DND-41 (cell line): ENCODE measurements at regions not wholly inside any gene's neighbourhood (a gene's known extent, or its start where the extent isn't known, plus 50 kb on each side); places are given as distances from the start of the nearest gene placed in this dataset.
A peak's percentile ranks its signal among the peaks of the same experiment; 100 is the strongest.

Experiments used
- ATAC-seq: fragments of 200-7000 bp; cut with Tn5 transposase; 3 replicates; pipeline ENCODE4 v1.9.1; 2021; ENCODE audit warnings: low read depth; ENCODE audit not compliant: insufficient read depth
- DNase-seq: peaks from one replicate; pipeline ENCODE4 v3.0.0-alpha.2; 2020
- H2AFZ ChIP-seq: 2 replicates; pipeline ENCODE4 v1.6.0; 2012; ENCODE audit warnings: low read depth, low read length
- H3K27ac ChIP-seq: 2 replicates; pipeline ENCODE4 v1.5.1; 2012; ENCODE audit warnings: low read length, inconsistent platforms
- H3K27me3 ChIP-seq: fragments of 200-600 bp; sonication (generic); 2 replicates; pipeline ENCODE4 v1.6.0; 2012; ENCODE audit warnings: low read length, mild to moderate bottlenecking, inconsistent platforms; ENCODE audit not compliant: insufficient read depth, poor library complexity
- H3K36me3 ChIP-seq: 2 replicates; pipeline ENCODE4 v1.5.1; 2012; ENCODE audit warnings: low read length, inconsistent platforms; ENCODE audit not compliant: insufficient read depth
- H3K4me1 ChIP-seq: 2 replicates; pipeline ENCODE4 v1.5.1; 2012; ENCODE audit warnings: mild to moderate bottlenecking, low read length; ENCODE audit not compliant: insufficient read depth
- H3K4me2 ChIP-seq: 2 replicates; pipeline ENCODE4 v1.6.0; 2012; ENCODE audit warnings: mild to moderate bottlenecking, moderate library complexity, low read length, inconsistent platforms; ENCODE audit not compliant: insufficient read depth
- H3K4me3 ChIP-seq, 2 experiments: fragments of 200-600 bp in 1 of 2; shearing (Covaris generic) in 1 of 2; 2 replicates each; pipeline ENCODE4 v1.5.1; 2012 to 2016; ENCODE audit warnings: inconsistent platforms in 2 of 2, low read length in 2 of 2, mild to moderate bottlenecking in 2 of 2, low read depth in 1 of 2, moderate library complexity in 1 of 2
- H3K79me2 ChIP-seq: 2 replicates; pipeline ENCODE4 v1.6.0; 2012; ENCODE audit warnings: low read length, inconsistent platforms; ENCODE audit not compliant: insufficient read depth
- H3K9ac ChIP-seq: 2 replicates; pipeline ENCODE4 v1.6.0; 2012; ENCODE audit warnings: low read depth, mild to moderate bottlenecking, inconsistent platforms, low read length, moderate library complexity
- H3K9me3 ChIP-seq: 2 replicates; pipeline ENCODE4 v1.5.1; 2012; ENCODE audit warnings: low read length, moderate library complexity, mild to moderate bottlenecking, inconsistent platforms; ENCODE audit not compliant: insufficient read depth, severe bottlenecking
- H4K20me1 ChIP-seq: 2 replicates; pipeline ENCODE4 v1.6.0; 2012; ENCODE audit warnings: low read length; ENCODE audit not compliant: insufficient read depth
- CTCF ChIP-seq: IDR thresholded peaks from 2 replicates; pipeline ENCODE4 v1.5.1; 2012; ENCODE audit warnings: borderline replicate concordance, low read length, moderate library complexity, mild to moderate bottlenecking; ENCODE audit not compliant: poor library complexity, severe bottlenecking; ENCODE audit errors: extremely low read depth
- EZH2 ChIP-seq: IDR thresholded peaks from 3 replicates; pipeline ENCODE4 v1.6.1; 2012; ENCODE audit warnings: borderline replicate concordance, low read depth, mild to moderate bottlenecking, moderate library complexity, low read length, inconsistent platforms; ENCODE audit not compliant: severe bottlenecking

- Histone ChIP-seq H3K4me3 (no peak overlapping the region), H2AFZ (no peak overlapping the region), H4K20me1 (no peaks in the 10 kb centered on the region), H3K4me1 (no peaks in the 10 kb centered on the region), H3K27ac (no peak overlapping the region), H3K9me3 (no peaks in the 10 kb centered on the region), H3K27me3 (no peaks in the 10 kb centered on the region), H3K9ac (no peak overlapping the region), H3K36me3 (no peaks in the 10 kb centered on the region), H3K79me2 (no peaks in the 10 kb centered on the region), H3K4me2 (no peak overlapping the region)
- ATAC-seq (no peak), DNase-seq (no peak)
- TF ChIP-seq EZH2, result no peak
- TF ChIP-seq CTCF, result no peak
Observed at GRCh38 chr6:14571746-14572145, 454.2 kb downstream of the CD83 start.

DNA sequence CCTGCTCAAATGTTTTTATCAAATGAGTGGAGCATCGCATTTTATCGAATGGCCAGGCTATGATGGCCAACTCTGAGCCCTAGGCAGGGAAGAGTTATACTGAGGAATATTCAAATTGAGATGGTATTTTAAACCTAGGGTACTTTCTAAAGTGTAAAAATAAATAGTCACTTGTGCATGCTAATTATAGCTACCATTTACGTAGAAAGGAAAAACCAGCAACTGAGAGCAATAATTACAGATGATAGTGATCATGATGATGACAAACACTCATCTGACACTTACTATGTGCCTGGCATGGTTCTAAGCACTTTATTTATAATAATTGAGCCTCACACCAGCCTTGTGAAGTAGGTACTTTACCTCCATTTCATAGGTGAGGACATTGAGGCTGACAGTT is 455.7 kb downstream of the CD83 start:
- H2AFZ ChIP-seq, result no peak overlapping the region
- no peaks in the 10 kb centered on the region for H3K36me3 ChIP-seq
- no peak for ATAC-seq
- no peak for DNase-seq
- TF ChIP-seq EZH2 (no peak), CTCF (no peak)
- no peaks in the 10 kb centered on the region for H3K79me2 ChIP-seq
- no peak overlapping the region for H3K4me2 ChIP-seq
- no peak overlapping the region for H3K4me3 ChIP-seq
- no peaks in the 10 kb centered on the region for H3K27me3 ChIP-seq
- no peaks in the 10 kb centered on the region for H3K4me1 ChIP-seq
- no peak overlapping the region for H3K27ac ChIP-seq
- no peak overlapping the region for H3K9ac ChIP-seq
- H4K20me1 ChIP-seq, result no peaks in the 10 kb centered on the region
- H3K9me3 ChIP-seq, result no peaks in the 10 kb centered on the region

DNA sequence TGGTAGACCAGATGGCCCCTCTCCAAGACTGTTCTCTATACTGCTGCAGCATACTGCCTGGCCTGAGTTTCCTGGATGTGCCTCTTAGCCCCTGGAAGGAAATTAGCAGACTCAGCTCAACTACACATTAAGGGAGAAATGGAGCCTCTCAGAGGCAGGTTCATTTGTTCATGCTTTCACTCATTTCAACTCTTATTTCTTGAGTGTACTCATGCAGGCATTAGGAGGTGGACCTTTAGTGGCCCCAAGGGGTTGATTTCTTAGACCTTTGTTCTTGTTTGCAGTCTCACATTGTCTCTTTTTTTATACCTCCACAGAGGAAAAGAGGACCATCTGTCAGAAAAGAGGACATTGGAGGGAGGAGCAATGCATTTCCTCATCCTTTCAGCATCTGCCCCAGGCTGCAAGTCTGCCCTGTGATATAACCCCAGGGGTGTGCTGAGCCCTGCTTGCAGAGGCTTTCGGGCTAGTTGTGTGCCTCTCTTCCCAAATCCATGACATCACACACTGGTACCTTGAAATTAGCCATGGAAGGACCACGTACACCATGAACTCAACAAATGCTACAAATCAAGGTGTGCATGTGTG is 456.2 kb downstream of the CD83 start:
- ATAC-seq, result no peak
- Histone ChIP-seq H4K20me1 (no peaks in the 10 kb centered on the region), H3K36me3 (no peaks in the 10 kb centered on the region), H3K4me1 (no peaks in the 10 kb centered on the region), H2AFZ (peak overlapping the region; percentile 12; the same call in 1 of the 2 replicates), H3K27ac (no peak overlapping the region), H3K9me3 (no peaks in the 10 kb centered on the region), H3K4me2 (no peak overlapping the region), H3K27me3 (no peaks in the 10 kb centered on the region), H3K79me2 (no peaks in the 10 kb centered on the region), H3K9ac (no peak overlapping the region), H3K4me3 (no peak overlapping the region)
- TF ChIP-seq CTCF (no peak), EZH2 (no peak)
- DNase-seq, result no peak

DNA sequence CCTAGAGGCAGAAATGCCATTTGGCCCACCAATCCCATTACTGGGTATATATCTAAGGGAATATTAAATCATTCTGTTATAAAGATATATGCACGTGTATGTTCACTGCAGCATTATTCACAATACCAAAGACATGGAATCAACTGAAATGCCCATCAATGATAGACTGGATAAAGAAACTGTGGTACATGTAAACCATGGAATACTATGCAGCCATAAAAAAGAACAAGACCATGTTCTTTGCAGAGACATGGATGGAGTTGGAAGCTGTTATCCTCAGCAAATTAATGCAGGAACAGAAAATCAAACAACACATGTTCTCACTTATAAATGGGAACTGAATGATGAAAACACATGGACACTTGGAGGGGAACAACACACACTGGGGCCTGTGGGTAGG is 458.4 kb downstream of the CD83 start:
- Histone ChIP-seq H3K79me2 (no peaks in the 10 kb centered on the region), H3K27ac (no peak overlapping the region), H4K20me1 (no peaks in the 10 kb centered on the region), H3K4me1 (no peaks in the 10 kb centered on the region), H3K9me3 (no peaks in the 10 kb centered on the region), H3K27me3 (no peaks in the 10 kb centered on the region), H3K4me2 (no peak overlapping the region), H3K36me3 (no peaks in the 10 kb centered on the region), H2AFZ (no peak overlapping the region), H3K9ac (no peak overlapping the region), H3K4me3 (no peak overlapping the region)
- TF ChIP-seq EZH2, result no peak
- no peak for TF ChIP-seq CTCF
- no peak for DNase-seq
- ATAC-seq, result no peak
